Suprapubic skin (tissue), 4 donors: ENCODE measurements at regions not wholly inside any gene's neighbourhood (a gene's known extent, or its start where the extent isn't known, plus 50 kb on each side); places are given as distances from the start of the nearest gene placed in this dataset.

Experiments used
- DNase-seq, 2 donors: peaks; one replicate each; pipeline ENCODE4 v3.0.0-alpha.2; 2019; ENCODE audit warnings: low spot score in 2 of 2
- H3K27ac ChIP-seq: fragments of 200-600 bp; sonication (generic); one replicate; pipeline ENCODE4 v1.5.1; 2019
- H3K27me3 ChIP-seq: fragments of 200-600 bp; sonication (generic); one replicate; pipeline ENCODE4 v1.5.1; 2019
- H3K36me3 ChIP-seq: fragments of 200-600 bp; sonication (generic); one replicate; pipeline ENCODE4 v1.5.1; 2019
- H3K4me1 ChIP-seq: fragments of 200-600 bp; sonication (generic); one replicate; pipeline ENCODE4 v1.5.1; 2019
- H3K4me3 ChIP-seq: fragments of 200-600 bp; sonication (generic); one replicate; pipeline ENCODE4 v1.5.1; 2019; ENCODE audit warnings: mild to moderate bottlenecking
- H3K9me3 ChIP-seq: fragments of 200-600 bp; sonication (generic); one replicate; pipeline ENCODE4 v1.5.1; 2019
- CTCF ChIP-seq, 2 donors: fragments of 200-600 bp in 1 of 2; fragments of 450-650 bp in 1 of 2; sonication (generic) in 1 of 2; IDR thresholded peaks; one replicate each; pipeline ENCODE4 v1.5.1; 2016 to 2019; ENCODE audit warnings: antibody characterized with exemption in 2 of 2, mild to moderate bottlenecking in 1 of 2, moderate library complexity in 1 of 2
- EP300 ChIP-seq: sonication (generic); formaldehyde crosslinking; IDR thresholded peaks from one replicate; pipeline ENCODE4 v1.6.1; 2017; ENCODE audit warnings: antibody characterized with exemption
- POLR2A ChIP-seq, 2 donors: fragments of 450-650 bp; IDR thresholded peaks; one replicate each; pipeline ENCODE4 v1.6.1; 2017; ENCODE audit warnings: antibody characterized with exemption in 2 of 2, mild to moderate bottlenecking in 2 of 2, moderate library complexity in 2 of 2
- POLR2AphosphoS5 ChIP-seq, 3 donors: sonication (generic); formaldehyde crosslinking; IDR thresholded peaks; one replicate each; pipeline ENCODE4 v1.6.1; 2017; ENCODE audit warnings: antibody characterized with exemption in 3 of 3
- WGBS: methylation state at CpG from one replicate; pipeline ENCODE4 v1.1.5; 2018; 5-methylcytosine and 5-hydroxymethylcytosine counted together

DNA sequence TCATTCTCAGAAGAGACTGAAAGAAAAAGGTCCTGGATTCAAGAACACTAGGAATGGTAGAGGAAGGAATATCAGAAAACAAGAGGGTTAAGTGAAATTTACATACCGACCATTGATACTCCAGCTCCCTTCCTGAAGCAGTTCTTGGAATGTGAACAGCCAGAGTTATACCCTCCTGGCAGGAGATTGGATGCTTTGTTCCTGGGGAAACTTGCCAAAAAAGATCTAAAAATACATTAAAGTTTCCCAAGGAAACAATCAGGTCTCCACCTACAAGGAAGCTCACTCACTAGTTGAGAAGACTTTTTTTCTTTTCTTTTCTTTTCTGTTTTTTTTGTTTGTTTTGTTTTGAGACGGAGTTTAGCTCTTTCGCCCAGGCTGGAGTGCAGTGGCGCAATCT lies 91.1 kb downstream of the HLX start:
- H3K9me3 ChIP-seq: no peaks in the 10 kb centered on the region
- no peak overlapping the region for H3K27ac ChIP-seq
- no peak for TF ChIP-seq CTCF (IDR thresholded peaks at IDR 0.05)
- TF ChIP-seq POLR2AphosphoS5 (IDR thresholded peaks at IDR 0.05): no peak
- TF ChIP-seq EP300: no peak
- WGBS: 68% methylated on average over 4 of the region's 4 CpGs
- H3K36me3 ChIP-seq: no peaks in the 10 kb centered on the region
- H3K27me3 ChIP-seq: no peaks in the 10 kb centered on the region
- DNase-seq: no peak
- no peaks in the 10 kb centered on the region for H3K4me1 ChIP-seq
- no peak overlapping the region for H3K4me3 ChIP-seq

- H3K27ac ChIP-seq: no peak overlapping the region
- H3K4me3 ChIP-seq: no peak overlapping the region
- no peaks in the 10 kb centered on the region for H3K36me3 ChIP-seq
- 93% methylated on average over 5 of the region's 5 CpGs for WGBS
- H3K9me3 ChIP-seq: no peaks in the 10 kb centered on the region
- no peak for DNase-seq
- H3K4me1 ChIP-seq: no peaks in the 10 kb centered on the region
- TF ChIP-seq CTCF (IDR thresholded peaks at IDR 0.05): no peak
- no peak for TF ChIP-seq POLR2AphosphoS5 (IDR thresholded peaks at IDR 0.05)
- no peak for TF ChIP-seq EP300
- TF ChIP-seq POLR2A (IDR thresholded peaks at IDR 0.05): no peak
- no peaks in the 10 kb centered on the region for H3K27me3 ChIP-seq
These were observed 92.0 kb downstream of the HLX start for GRCh38 chr1:220971221-220971620.

- TF ChIP-seq EP300 (no peak), POLR2A (IDR thresholded peaks at IDR 0.05) (no peak)
- H3K4me1 ChIP-seq: no peaks in the 10 kb centered on the region
- H3K27ac ChIP-seq: no peak overlapping the region
- no peaks in the 10 kb centered on the region for H3K27me3 ChIP-seq
- WGBS: 60% methylated on average over 1 of the region's 1 CpG
- no peaks in the 10 kb centered on the region for H3K9me3 ChIP-seq
- H3K4me3 ChIP-seq: no peak overlapping the region
- no peak for DNase-seq
- H3K36me3 ChIP-seq: no peaks in the 10 kb centered on the region
These were observed 95.2 kb downstream of the HLX start for GRCh38 chr1:220974431-220974830.

DNA sequence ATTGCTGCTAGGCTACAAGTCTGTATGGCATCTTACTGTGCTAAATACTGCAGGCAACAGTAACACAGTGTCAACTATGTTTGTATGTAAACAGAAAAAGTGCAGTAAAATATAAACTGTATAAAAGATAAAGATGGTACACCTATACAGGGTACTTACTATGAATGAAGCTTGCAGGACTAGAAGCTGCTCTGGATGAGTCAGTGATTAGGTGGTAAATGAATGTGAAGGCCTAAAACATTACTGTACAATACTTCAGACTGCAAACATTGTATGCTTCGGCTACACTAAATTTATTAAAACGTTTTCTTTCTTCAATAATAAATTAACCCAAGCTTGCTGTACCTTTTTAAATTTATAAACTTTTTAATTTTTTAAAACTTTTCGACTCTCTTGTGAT lies 97.1 kb downstream of the HLX start:
- no peaks in the 10 kb centered on the region for H3K4me1 ChIP-seq
- no peak overlapping the region for H3K27ac ChIP-seq
- H3K36me3 ChIP-seq: no peaks in the 10 kb centered on the region
- WGBS: 48% methylated on average over 3 of the region's 3 CpGs
- H3K4me3 ChIP-seq: no peak overlapping the region
- no peaks in the 10 kb centered on the region for H3K27me3 ChIP-seq
- DNase-seq: no peak
- no peaks in the 10 kb centered on the region for H3K9me3 ChIP-seq
- TF ChIP-seq CTCF (IDR thresholded peaks at IDR 0.05): no peak
- TF ChIP-seq POLR2AphosphoS5 (IDR thresholded peaks at IDR 0.05): no peak
- no peak for TF ChIP-seq EP300
- TF ChIP-seq POLR2A (IDR thresholded peaks at IDR 0.05): no peak

GRCh38 chr1:220979371-220979770 lies 100.1 kb downstream of the HLX start:
- no peaks in the 10 kb centered on the region for H3K27me3 ChIP-seq
- WGBS: 84% methylated on average over 3 of the region's 3 CpGs
- no peaks in the 10 kb centered on the region for H3K9me3 ChIP-seq
- H3K27ac ChIP-seq: no peak overlapping the region
- no peak overlapping the region for H3K4me3 ChIP-seq
- no peak for DNase-seq
- H3K36me3 ChIP-seq: no peaks in the 10 kb centered on the region
- TF ChIP-seq POLR2AphosphoS5 (IDR thresholded peaks at IDR 0.05): no peak
- TF ChIP-seq EP300: no peak
- TF ChIP-seq CTCF (IDR thresholded peaks at IDR 0.05): no peak
- TF ChIP-seq POLR2A (IDR thresholded peaks at IDR 0.05): no peak
- H3K4me1 ChIP-seq: no peaks in the 10 kb centered on the region

DNA sequence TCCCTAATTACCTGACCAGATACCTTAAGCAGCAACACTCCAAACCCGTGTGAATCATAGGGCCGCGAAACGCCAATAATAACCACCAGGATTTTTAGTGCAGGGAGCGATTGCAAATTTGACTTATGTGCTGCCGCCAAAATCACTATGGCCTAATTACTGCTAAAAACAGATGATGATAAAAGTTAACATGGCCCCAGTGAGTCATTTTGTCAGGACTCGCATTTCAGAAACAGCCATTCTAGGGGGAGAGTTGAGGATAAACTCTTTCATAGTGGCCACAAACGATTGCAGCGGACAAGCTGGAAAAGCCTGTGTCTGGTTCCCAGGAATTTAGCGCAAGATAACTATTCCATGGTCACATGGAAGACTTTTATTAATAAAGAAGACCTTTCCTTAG lies 103.4 kb downstream of the HLX start:
- Histone ChIP-seq H3K27me3 (no peaks in the 10 kb centered on the region), H3K4me3 (no peak overlapping the region), H3K9me3 (no peaks in the 10 kb centered on the region), H3K4me1 (no peaks in the 10 kb centered on the region), H3K27ac (no peak overlapping the region), H3K36me3 (no peaks in the 10 kb centered on the region)
- no peak for TF ChIP-seq POLR2A (IDR thresholded peaks at IDR 0.05)
- TF ChIP-seq CTCF (IDR thresholded peaks at IDR 0.05): no peak
- no peak for TF ChIP-seq POLR2AphosphoS5 (IDR thresholded peaks at IDR 0.05)
- TF ChIP-seq EP300: no peak
- 87% methylated on average over 10 of the region's 10 CpGs for WGBS
- DNase-seq: no peak
